ENCODE measurements at regions not wholly inside any gene's neighbourhood (a gene's known extent, or its start where the extent isn't known, plus 50 kb on each side); places are given as distances from the start of the nearest gene placed in this dataset.
"Not testable (repeated sequence)": the region's sequence is repeated elsewhere in the genome, so short reads cannot be mapped to it uniquely, and the experiment has no call there.

- no peaks in the 10 kb centered on the region for H3K4me1 Mint-ChIP-seq
- ATAC-seq (ENCODE audit: low read depth) (no peak), DNase-seq (no peak)
- no peaks in the 10 kb centered on the region for H3K36me3 Mint-ChIP-seq
- no peak overlapping the region for H3K27ac Mint-ChIP-seq
- no peaks in the 10 kb centered on the region for H3K9me3 Mint-ChIP-seq
- POLR2A ChIA-PET, result no interaction called here
- peaks cover 8% of the 10 kb centered on the region for H3K27me3 Mint-ChIP-seq
- no peak overlapping the region for H3K4me3 Mint-ChIP-seq
Observed at GRCh38 chr2:180873219-180873618, 107.2 kb upstream of the UBE2E3 start.

GRCh38 chr2:180872781-180873180 lies 107.6 kb upstream of the UBE2E3 start:
- H3K27ac Mint-ChIP-seq; H3K9me3 Mint-ChIP-seq; H3K4me1 Mint-ChIP-seq; H3K27me3 Mint-ChIP-seq; POLR2A ChIA-PET; DNase-seq; ATAC-seq (ENCODE audit: low read depth); H3K36me3 Mint-ChIP-seq; H3K4me3 Mint-ChIP-seq: not testable (repeated sequence)

GRCh38 chr2:180872255-180872654 lies 108.2 kb upstream of the UBE2E3 start:
- H3K4me3 Mint-ChIP-seq, result no peak overlapping the region
- POLR2A ChIA-PET, result no interaction called here
- no peak for ATAC-seq (ENCODE audit: low read depth)
- peaks cover 8% of the 10 kb centered on the region for H3K27me3 Mint-ChIP-seq
- no peak for DNase-seq
- H3K4me1 Mint-ChIP-seq, result no peaks in the 10 kb centered on the region
- H3K9me3 Mint-ChIP-seq, result no peaks in the 10 kb centered on the region
- no peaks in the 10 kb centered on the region for H3K36me3 Mint-ChIP-seq
- H3K27ac Mint-ChIP-seq, result no peak overlapping the region

- Mint-ChIP-seq H3K9me3 (no peaks in the 10 kb centered on the region), H3K4me1 (no peaks in the 10 kb centered on the region), H3K36me3 (no peaks in the 10 kb centered on the region), H3K27me3 (peaks cover 8% of the 10 kb centered on the region), H3K4me3 (no peak overlapping the region), H3K27ac (no peak overlapping the region)
- POLR2A ChIA-PET, result no interaction called here
- ATAC-seq (ENCODE audit: low read depth), result no peak
- no peak for DNase-seq
Observed at GRCh38 chr2:180871649-180872048, 108.8 kb upstream of the UBE2E3 start.

GRCh38 chr2:180849851-180850250 lies 130.6 kb upstream of the UBE2E3 start:
- H3K27me3 Mint-ChIP-seq, result peaks cover 2% of the 10 kb centered on the region
- H3K9me3 Mint-ChIP-seq, result no peaks in the 10 kb centered on the region
- DNase-seq (no peak), ATAC-seq (ENCODE audit: low read depth) (no peak)
- H3K36me3 Mint-ChIP-seq, result no peaks in the 10 kb centered on the region
- no peak overlapping the region for H3K27ac Mint-ChIP-seq
- no peaks in the 10 kb centered on the region for H3K4me1 Mint-ChIP-seq
- POLR2A ChIA-PET, result no interaction called here
- H3K4me3 Mint-ChIP-seq, result no peak overlapping the region

- no peaks in the 10 kb centered on the region for H3K4me1 Mint-ChIP-seq
- no peak overlapping the region for H3K4me3 Mint-ChIP-seq
- ATAC-seq (ENCODE audit: low read depth) (no peak), DNase-seq (no peak)
- H3K36me3 Mint-ChIP-seq, result no peaks in the 10 kb centered on the region
- H3K27ac Mint-ChIP-seq, result no peak overlapping the region
- no peaks in the 10 kb centered on the region for H3K9me3 Mint-ChIP-seq
- H3K27me3 Mint-ChIP-seq, result peaks cover 2% of the 10 kb centered on the region
- POLR2A ChIA-PET, result no interaction called here
Observed at GRCh38 chr2:180848393-180848792, 132.0 kb upstream of the UBE2E3 start.

- H3K4me1 Mint-ChIP-seq, result no peaks in the 10 kb centered on the region
- no peaks in the 10 kb centered on the region for H3K9me3 Mint-ChIP-seq
- ATAC-seq (ENCODE audit: low read depth) (no peak), DNase-seq (no peak)
- H3K27me3 Mint-ChIP-seq, result peaks cover 2% of the 10 kb centered on the region
- POLR2A ChIA-PET, result no interaction called here
- H3K4me3 Mint-ChIP-seq, result no peak overlapping the region
- no peak overlapping the region for H3K27ac Mint-ChIP-seq
- H3K36me3 Mint-ChIP-seq, result no peaks in the 10 kb centered on the region
Observed at GRCh38 chr2:180846756-180847472, 133.5 kb upstream of the UBE2E3 start.

GRCh38 chr2:180842461-180842860 lies 137.9 kb upstream of the UBE2E3 start:
- Mint-ChIP-seq H3K4me1 (no peaks in the 10 kb centered on the region), H3K4me3 (no peak overlapping the region), H3K27me3 (no peaks in the 10 kb centered on the region), H3K36me3 (no peaks in the 10 kb centered on the region), H3K9me3 (no peaks in the 10 kb centered on the region), H3K27ac (no peak overlapping the region)
- DNase-seq, result no peak
- no peak for ATAC-seq (ENCODE audit: low read depth)
- POLR2A ChIA-PET, result no interaction called here

- no peak for ATAC-seq (ENCODE audit: low read depth)
- H3K4me3 Mint-ChIP-seq, result no peak overlapping the region
Observed at GRCh38 chr2:180840641-180841040, 139.8 kb upstream of the UBE2E3 start.

GRCh38 chr2:180829836-180830235 lies 150.6 kb upstream of the UBE2E3 start:
- Mint-ChIP-seq H3K36me3 (no peaks in the 10 kb centered on the region), H3K27me3 (no peaks in the 10 kb centered on the region), H3K4me1 (no peaks in the 10 kb centered on the region), H3K9me3 (peaks cover 4% of the 10 kb centered on the region), H3K4me3 (no peak overlapping the region), H3K27ac (no peak overlapping the region)
- POLR2A ChIA-PET, result no interaction called here
- ATAC-seq (ENCODE audit: low read depth) (no peak), DNase-seq (no peak)

More at GRCh38 chr2:180840641-180841040, 139.8 kb upstream of the UBE2E3 start:
- no peak for DNase-seq
- H3K27ac Mint-ChIP-seq, result no peak overlapping the region
- H3K36me3 Mint-ChIP-seq, result no peaks in the 10 kb centered on the region
- no peaks in the 10 kb centered on the region for H3K4me1 Mint-ChIP-seq
- H3K27me3 Mint-ChIP-seq, result no peaks in the 10 kb centered on the region
- no peaks in the 10 kb centered on the region for H3K9me3 Mint-ChIP-seq
- POLR2A ChIA-PET, result no interaction called here

- peaks cover 4% of the 10 kb centered on the region for H3K9me3 Mint-ChIP-seq
- POLR2A ChIA-PET, result no interaction called here
- H3K4me3 Mint-ChIP-seq, result no peak overlapping the region
- DNase-seq, result no peak
- ATAC-seq (ENCODE audit: low read depth), result no peak
- H3K27me3 Mint-ChIP-seq, result no peaks in the 10 kb centered on the region
- no peak overlapping the region for H3K27ac Mint-ChIP-seq
- H3K4me1 Mint-ChIP-seq, result no peaks in the 10 kb centered on the region
- H3K36me3 Mint-ChIP-seq, result no peaks in the 10 kb centered on the region
Observed at GRCh38 chr2:180829261-180829660, 151.1 kb upstream of the UBE2E3 start.

- DNase-seq, result no peak
- Mint-ChIP-seq H3K4me3 (no peak overlapping the region), H3K4me1 (no peaks in the 10 kb centered on the region), H3K36me3 (no peaks in the 10 kb centered on the region), H3K27ac (no peak overlapping the region), H3K27me3 (no peaks in the 10 kb centered on the region), H3K9me3 (peaks cover 4% of the 10 kb centered on the region)
- ATAC-seq (ENCODE audit: low read depth), result no peak
- POLR2A ChIA-PET, result no interaction called here
Observed at GRCh38 chr2:180828756-180829155, 151.6 kb upstream of the UBE2E3 start.

GRCh38 chr2:180823546-180824141 lies 156.8 kb upstream of the UBE2E3 start:
- H3K4me1 Mint-ChIP-seq, result no peaks in the 10 kb centered on the region
- no peaks in the 10 kb centered on the region for H3K9me3 Mint-ChIP-seq
- H3K36me3 Mint-ChIP-seq, result no peaks in the 10 kb centered on the region
- no peak overlapping the region for H3K4me3 Mint-ChIP-seq
- POLR2A ChIA-PET, result no interaction called here
- H3K27me3 Mint-ChIP-seq, result no peaks in the 10 kb centered on the region
- H3K27ac Mint-ChIP-seq, result no peak overlapping the region
- ATAC-seq (ENCODE audit: low read depth) (no peak), DNase-seq (no peak)

- Mint-ChIP-seq H3K4me3 (no peak overlapping the region), H3K36me3 (no peaks in the 10 kb centered on the region), H3K4me1 (no peaks in the 10 kb centered on the region), H3K9me3 (no peaks in the 10 kb centered on the region), H3K27me3 (no peaks in the 10 kb centered on the region), H3K27ac (no peak overlapping the region)
- DNase-seq (no peak), ATAC-seq (ENCODE audit: low read depth) (no peak)
- POLR2A ChIA-PET, result no interaction called here
Observed at GRCh38 chr2:180819106-180819505, 161.3 kb upstream of the UBE2E3 start.

Measured in activated naive CD8-positive, alpha-beta T cell treated with anti-CD3 and anti-CD28 coated beads, Interleukin-2, amount 10 ng/mL, durations not matched to agents 7 days and 5 days (primary cell).